GM12874 (cell line): ENCODE measurements at regions not wholly inside any gene's neighbourhood (a gene's known extent, or its start where the extent isn't known, plus 50 kb on each side); places are given as distances from the start of the nearest gene placed in this dataset.

ENCODE experiments used
- TF ChIP-seq, protein P1 (sequence below): IDR thresholded peaks from 2 replicates; pipeline ENCODE4 v1.5.1; 2011; ENCODE audit warnings: low read depth, mild to moderate bottlenecking, control low read depth, low read length, moderate library complexity; ENCODE audit not compliant: insufficient read depth

- TF ChIP-seq, protein P1, sequence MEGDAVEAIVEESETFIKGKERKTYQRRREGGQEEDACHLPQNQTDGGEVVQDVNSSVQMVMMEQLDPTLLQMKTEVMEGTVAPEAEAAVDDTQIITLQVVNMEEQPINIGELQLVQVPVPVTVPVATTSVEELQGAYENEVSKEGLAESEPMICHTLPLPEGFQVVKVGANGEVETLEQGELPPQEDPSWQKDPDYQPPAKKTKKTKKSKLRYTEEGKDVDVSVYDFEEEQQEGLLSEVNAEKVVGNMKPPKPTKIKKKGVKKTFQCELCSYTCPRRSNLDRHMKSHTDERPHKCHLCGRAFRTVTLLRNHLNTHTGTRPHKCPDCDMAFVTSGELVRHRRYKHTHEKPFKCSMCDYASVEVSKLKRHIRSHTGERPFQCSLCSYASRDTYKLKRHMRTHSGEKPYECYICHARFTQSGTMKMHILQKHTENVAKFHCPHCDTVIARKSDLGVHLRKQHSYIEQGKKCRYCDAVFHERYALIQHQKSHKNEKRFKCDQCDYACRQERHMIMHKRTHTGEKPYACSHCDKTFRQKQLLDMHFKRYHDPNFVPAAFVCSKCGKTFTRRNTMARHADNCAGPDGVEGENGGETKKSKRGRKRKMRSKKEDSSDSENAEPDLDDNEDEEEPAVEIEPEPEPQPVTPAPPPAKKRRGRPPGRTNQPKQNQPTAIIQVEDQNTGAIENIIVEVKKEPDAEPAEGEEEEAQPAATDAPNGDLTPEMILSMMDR = no peak
Observed at GRCh38 chr16:55991843-55992242, 116.7 kb upstream of the CES5A start.

GRCh38 chr16:55989569-55989907 is 114.4 kb upstream of the CES5A start:
- TF ChIP-seq, protein P1 = no peak

DNA sequence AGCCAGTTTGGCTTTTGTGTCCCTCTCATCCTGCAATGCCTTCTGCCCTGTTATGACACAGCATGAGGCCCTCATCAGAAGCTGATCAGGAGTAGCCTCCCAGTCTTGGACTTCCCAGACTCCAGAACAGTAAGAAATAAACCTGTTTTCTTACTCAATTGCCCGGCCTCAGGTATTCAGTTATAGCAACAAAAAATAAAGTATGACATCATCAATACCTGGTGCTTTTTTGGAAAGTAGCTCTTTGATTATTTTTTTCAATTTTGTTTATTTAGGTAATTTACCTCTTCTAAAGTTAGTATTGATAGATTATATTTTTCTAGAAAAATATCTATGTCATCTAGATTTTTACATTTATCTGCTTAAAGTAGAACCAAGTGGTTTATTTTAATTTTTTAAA is 112.8 kb upstream of the CES5A start:
- TF ChIP-seq, protein P1 = no peak

DNA sequence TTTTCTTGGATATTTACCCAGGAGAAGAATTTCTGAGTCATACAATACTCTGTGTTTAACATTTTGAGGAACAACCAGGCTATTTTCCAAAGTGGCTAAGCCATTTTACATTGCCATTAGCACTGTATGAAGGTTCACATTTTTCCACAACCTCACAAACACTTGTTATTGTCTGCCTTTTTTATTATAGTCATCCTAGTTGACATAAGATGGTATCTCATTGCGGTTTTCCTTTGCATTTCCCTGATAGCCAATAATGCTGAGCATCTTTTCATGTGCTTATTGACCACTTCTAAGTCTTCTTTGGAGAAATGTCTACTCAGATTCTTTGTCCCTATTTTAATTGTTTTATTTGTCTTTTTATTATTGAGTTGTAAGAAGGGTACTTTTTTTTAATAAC is 107.4 kb upstream of the CES5A start:
- TF ChIP-seq, protein P1 = no peak

DNA sequence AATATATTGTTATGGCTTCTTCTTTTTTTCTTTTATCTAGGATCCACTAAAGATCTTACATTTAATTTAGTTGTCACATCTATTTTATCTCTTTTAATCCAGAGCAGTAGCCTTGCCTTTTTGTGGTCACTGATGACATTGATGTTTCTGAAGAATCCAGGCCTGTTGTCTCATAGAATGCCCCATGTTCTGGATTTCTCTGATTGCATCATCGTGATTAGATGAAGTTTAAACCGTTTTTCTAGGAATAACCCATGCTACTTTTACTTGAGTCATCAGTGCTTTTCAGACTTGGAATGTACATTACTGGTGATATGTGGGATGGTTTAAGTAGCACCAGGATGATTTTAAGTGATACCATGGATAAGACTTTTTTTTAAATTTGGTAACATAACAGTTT is 106.4 kb upstream of the CES5A start:
- TF ChIP-seq, protein P1 = no peak

DNA sequence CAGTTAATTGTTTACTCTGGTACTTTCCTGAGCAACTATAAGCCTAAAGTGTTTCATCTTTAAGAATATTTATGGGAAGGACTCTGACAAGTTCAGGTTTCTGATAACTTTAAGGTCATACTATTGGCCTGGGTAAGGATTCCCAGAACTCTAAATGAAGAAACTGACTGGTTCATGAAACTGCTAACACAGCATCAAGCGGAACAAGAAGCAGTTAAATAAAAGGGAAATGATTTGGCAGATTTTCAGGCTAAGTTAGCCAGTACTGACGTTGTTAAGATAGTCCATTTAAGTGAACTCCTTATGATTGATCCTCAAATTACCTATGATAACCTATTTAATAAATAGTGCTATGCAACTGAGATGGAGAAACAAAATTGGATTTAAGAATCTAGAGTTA is 101.6 kb upstream of the CES5A start:
- TF ChIP-seq, protein P1 = no peak

DNA sequence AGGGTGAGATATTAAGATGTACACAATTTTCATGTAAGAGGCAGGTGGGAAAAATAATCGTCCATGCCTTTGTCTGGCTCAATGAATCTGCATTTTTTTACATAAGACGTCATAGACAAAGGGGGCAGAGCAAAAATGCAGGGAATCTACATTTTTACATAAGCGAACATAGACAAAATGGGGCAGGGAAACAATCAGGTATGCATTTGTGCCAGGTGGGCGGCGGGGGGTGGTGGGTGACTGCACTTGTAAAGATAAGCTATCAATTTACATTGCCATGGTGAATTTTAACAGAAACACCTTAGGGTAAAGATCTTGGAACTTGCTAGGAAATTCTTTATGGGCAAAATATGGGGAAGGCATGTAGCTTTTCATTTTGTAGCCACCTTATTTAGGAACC is 96.3 kb upstream of the CES5A start:
- TF ChIP-seq, protein P1 = no peak

DNA sequence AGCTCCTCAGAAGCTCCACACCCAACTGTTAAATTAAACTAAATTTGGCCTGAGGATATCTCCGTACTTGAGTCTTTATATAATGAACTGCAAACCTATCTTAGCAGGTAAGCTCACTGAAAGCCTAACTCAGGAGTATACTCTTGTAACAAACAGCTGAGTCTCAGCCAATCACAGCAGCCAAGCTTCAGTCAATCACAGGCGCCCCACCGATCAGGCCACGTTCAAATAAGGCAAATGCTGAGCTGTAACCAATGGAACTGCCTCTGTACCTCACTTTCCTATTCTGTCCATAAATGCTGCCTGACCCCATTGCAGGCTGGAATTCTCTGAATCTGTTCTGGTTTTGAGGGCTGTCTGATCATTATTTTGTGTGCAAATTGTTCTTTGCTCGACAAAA is 93.0 kb upstream of the CES5A start:
- TF ChIP-seq, protein P1 = no peak
